Liver (tissue), 8 donors: ENCODE measurements at regions not wholly inside any gene's neighbourhood (a gene's known extent, or its start where the extent isn't known, plus 50 kb on each side); places are given as distances from the start of the nearest gene placed in this dataset.
A peak's percentile ranks its signal among the peaks of the same experiment; 100 is the strongest.

ENCODE experiments used
- DNase-seq: peaks from one replicate; pipeline ENCODE4 v3.0.0-alpha.2; 2017; ENCODE audit warnings: low spot score
- H3K27ac ChIP-seq, 2 donors: one replicate each; pipeline ENCODE4 v1.7.0; 2013; ENCODE audit warnings: inconsistent platforms in 2 of 2, low read length in 2 of 2, control low read depth in 1 of 2, low read depth in 1 of 2, mild to moderate bottlenecking in 1 of 2
- H3K27me3 ChIP-seq, 4 donors: one replicate each; pipeline versions ENCODE4 v1.6.1 to v1.7.0; 2013; ENCODE audit warnings: low read length in 3 of 4, inconsistent platforms in 1 of 4, mild to moderate bottlenecking in 1 of 4, moderate library complexity in 1 of 4; ENCODE audit not compliant: control insufficient read depth in 4 of 4, insufficient read depth in 4 of 4
- H3K36me3 ChIP-seq, 4 donors: one replicate each; pipeline versions ENCODE4 v1.6.1 to v1.7.0; 2013; ENCODE audit warnings: low read length in 3 of 4, mild to moderate bottlenecking in 3 of 4, low read depth in 1 of 4, moderate library complexity in 1 of 4; ENCODE audit not compliant: control insufficient read depth in 4 of 4, insufficient read depth in 3 of 4
- H3K4me1 ChIP-seq, 4 donors: one replicate each; pipeline versions ENCODE4 v1.6.1 to v1.7.0; 2013; ENCODE audit warnings: low read length in 3 of 4, mild to moderate bottlenecking in 3 of 4, moderate library complexity in 1 of 4; ENCODE audit not compliant: control insufficient read depth in 4 of 4, insufficient read depth in 4 of 4
- H3K4me3 ChIP-seq, 3 donors: one replicate each; pipeline versions ENCODE4 v1.6.1 to v1.7.0; 2013; ENCODE audit warnings: low read length in 3 of 3, control low read depth in 1 of 3, low read depth in 1 of 3, mild to moderate bottlenecking in 1 of 3
- H3K9ac ChIP-seq, 2 donors: one replicate each; pipeline ENCODE4 v1.7.0; 2013; ENCODE audit warnings: low read length in 2 of 2, mild to moderate bottlenecking in 2 of 2, moderate library complexity in 2 of 2, control low read depth in 1 of 2, low read depth in 1 of 2
- H3K9me3 ChIP-seq, 4 donors: one replicate each; pipeline versions ENCODE4 v1.6.1 to v1.7.0; 2013; ENCODE audit warnings: low read length in 3 of 4; ENCODE audit not compliant: control insufficient read depth in 4 of 4
- ATF3 ChIP-seq: IDR thresholded peaks from 2 replicates; pipeline ENCODE4 v1.6.1; 2016; ENCODE audit warnings: antibody characterized with exemption
- CTCF ChIP-seq: fragments of 150-350 bp; IDR thresholded peaks from 2 replicates; pipeline ENCODE4 v1.5.1; 2017; ENCODE audit warnings: improper control_type of control experiment, low read depth, low read length; ENCODE audit not compliant: missing input control
- FOXA1 ChIP-seq: IDR thresholded peaks from 2 replicates; pipeline ENCODE4 v1.6.1; 2016; ENCODE audit warnings: antibody characterized with exemption
- FOXA2 ChIP-seq: IDR thresholded peaks from 2 replicates; pipeline ENCODE4 v1.6.1; 2016; ENCODE audit warnings: antibody characterized with exemption
- GABPA ChIP-seq, 2 donors: IDR thresholded peaks in 1 of 2; conservative IDR thresholded peaks in 1 of 2; 2 replicates each; pipeline ENCODE4 v1.6.1; 2016; ENCODE audit warnings: antibody characterized with exemption in 2 of 2, mild to moderate bottlenecking in 1 of 2, moderate library complexity in 1 of 2
- HNF4G ChIP-seq: IDR thresholded peaks from 2 replicates; pipeline ENCODE4 v1.6.1; 2016; ENCODE audit warnings: antibody characterized with exemption
- MAX ChIP-seq: IDR thresholded peaks from 2 replicates; pipeline ENCODE4 v1.6.1; 2016; ENCODE audit warnings: antibody characterized with exemption
- NR2F2 ChIP-seq: IDR thresholded peaks from 2 replicates; pipeline ENCODE4 v1.6.1; 2016; ENCODE audit warnings: antibody characterized with exemption
- RAD21 ChIP-seq, 2 donors: IDR thresholded peaks; 2 replicates each; pipeline ENCODE4 v1.6.1; 2016; ENCODE audit warnings: antibody characterized with exemption in 2 of 2, mild to moderate bottlenecking in 2 of 2
- REST ChIP-seq: IDR thresholded peaks from 2 replicates; pipeline ENCODE4 v1.6.1; 2016; ENCODE audit warnings: antibody characterized with exemption, mild to moderate bottlenecking
- RXRA ChIP-seq, 2 donors: IDR thresholded peaks; 2 replicates each; pipeline ENCODE4 v1.6.1; 2017 to 2018; ENCODE audit warnings: antibody characterized with exemption in 2 of 2, mild to moderate bottlenecking in 1 of 2
- TAF1 ChIP-seq: conservative IDR thresholded peaks from 2 replicates; pipeline ENCODE4 v1.6.1; 2016; ENCODE audit warnings: antibody characterized with exemption, mild to moderate bottlenecking
- ZBTB33 ChIP-seq: IDR thresholded peaks from 2 replicates; pipeline ENCODE4 v1.6.1; 2016; ENCODE audit warnings: antibody characterized with exemption
- WGBS: extraction: QIAGEN DNeasy Blood & Tissue Kit; methylation state at CpG from one replicate; pipeline ENCODE4 v1.1.7; 2013; 5-methylcytosine and 5-hydroxymethylcytosine counted together
- donor health status: healthy.
- donor health status: healthy.
- donor health status: healthy.
- donor health status: healthy.
- donor health status: healthy.

GRCh38 chrX:114077773-114078172, 506.1 kb upstream of the HTR2C start:
- 55% methylated on average over 3 of the region's 3 CpGs for WGBS
- H3K9me3 ChIP-seq, result no peaks in the 10 kb centered on the region
- no peaks in the 10 kb centered on the region for H3K36me3 ChIP-seq
- no peak for TF ChIP-seq HNF4G
- TF ChIP-seq MAX, result no peak
- TF ChIP-seq ZBTB33, result no peak
- TF ChIP-seq REST, result no peak
- TF ChIP-seq NR2F2, result no peak
- no peak for TF ChIP-seq GABPA (IDR thresholded peaks at IDR 0.05 in 1 of 2, conservative IDR thresholded peaks at IDR 0.05 in 1 of 2)
- H3K4me3 ChIP-seq, result no peak overlapping the region
- H3K27me3 ChIP-seq, result peaks cover 0 to 5% (median 0%) of the 10 kb centered on the region in 4 donors
- H3K9ac ChIP-seq, result no peak overlapping the region
- no peak for DNase-seq
- no peaks in the 10 kb centered on the region for H3K4me1 ChIP-seq
- H3K27ac ChIP-seq, result no peak overlapping the region

GRCh38 chrX:114075073-114075673, 508.7 kb upstream of the HTR2C start:
- Histone ChIP-seq H3K9ac (no peak overlapping the region), H3K27me3 (peaks cover 0 to 3% (median 0%) of the 10 kb centered on the region in 4 donors), H3K9me3 (no peaks in the 10 kb centered on the region), H3K27ac (no peak overlapping the region), H3K4me1 (no peaks in the 10 kb centered on the region), H3K36me3 (no peaks in the 10 kb centered on the region), H3K4me3 (no peak overlapping the region)
- no peak for DNase-seq
- TF ChIP-seq RAD21 (IDR thresholded peaks at IDR 0.05) (peak in 1 of 2 donors; percentile 13), MAX (no peak)
- 55% methylated on average over 4 of the region's 4 CpGs for WGBS

GRCh38 chrX:114073926-114074325, 510.0 kb upstream of the HTR2C start:
- H3K27me3 ChIP-seq, result peaks cover 0 to 3% (median 0%) of the 10 kb centered on the region in 4 donors
- no peaks in the 10 kb centered on the region for H3K36me3 ChIP-seq
- no peaks in the 10 kb centered on the region for H3K9me3 ChIP-seq
- no peaks in the 10 kb centered on the region for H3K4me1 ChIP-seq
- H3K27ac ChIP-seq, result no peak overlapping the region
- H3K4me3 ChIP-seq, result no peak overlapping the region
- 41% methylated on average over 3 of the region's 3 CpGs for WGBS
- DNase-seq, result no peak
- H3K9ac ChIP-seq, result no peak overlapping the region
- TF ChIP-seq FOXA2, result no peak
- no peak for TF ChIP-seq REST
- no peak for TF ChIP-seq RXRA (IDR thresholded peaks at IDR 0.05)
- TF ChIP-seq CTCF, result no peak
- TF ChIP-seq FOXA1, result no peak
- TF ChIP-seq HNF4G, result no peak
- no peak for TF ChIP-seq TAF1
- no peak for TF ChIP-seq ATF3
